ENCODE measurements at regions not wholly inside any gene's neighbourhood (a gene's known extent, or its start where the extent isn't known, plus 50 kb on each side); places are given as distances from the start of the nearest gene placed in this dataset.

DNA sequence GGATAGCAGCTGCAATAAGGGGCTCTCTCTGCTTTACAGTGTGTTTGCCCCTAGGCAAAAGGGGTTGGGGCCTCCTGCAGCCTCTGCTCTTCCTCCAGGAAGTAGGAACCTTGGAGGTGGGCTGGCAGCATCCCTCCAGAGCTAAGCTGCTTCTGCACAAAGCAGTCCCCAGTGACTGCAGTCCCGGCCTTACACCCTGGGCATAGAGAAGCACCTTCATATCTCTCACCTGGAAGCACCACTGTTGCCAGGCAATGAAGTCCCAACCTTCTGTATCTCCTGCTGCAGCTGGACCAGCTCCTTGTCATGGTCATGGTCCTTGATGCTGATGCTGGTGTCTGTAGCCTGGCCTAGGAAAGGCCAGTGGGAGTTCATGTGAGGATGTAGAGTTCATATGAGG lies 171.1 kb upstream of the TET2 start:
- H3K4me2 ChIP-seq (ENCODE audit: low read depth, low read length, poor library complexity, severe bottlenecking), result no peak overlapping the region

GRCh38 chr4:104976262-104976661 lies 170.4 kb upstream of the TET2 start:
- Histone ChIP-seq H3K27me3 (ENCODE audit: insufficient read depth, low read length, poor library complexity, severe bottlenecking) (no peaks in the 10 kb centered on the region), H3K4me3 (ENCODE audit: low read length, poor library complexity, severe bottlenecking) (no peak overlapping the region), H3K9ac (ENCODE audit: low read depth, low read length, poor library complexity, severe bottlenecking) (no peak overlapping the region), H3K9me2 (replicated peaks; ENCODE audit: low read depth, low read length) (no peaks in the 10 kb centered on the region), H3K4me1 (ENCODE audit: insufficient read depth, low read length, poor library complexity, severe bottlenecking) (no peaks in the 10 kb centered on the region), H4K20me1 (ENCODE audit: insufficient read depth, low read length, poor library complexity, severe bottlenecking) (no peaks in the 10 kb centered on the region), H3K79me2 (ENCODE audit: insufficient read depth, low read length) (no peaks in the 10 kb centered on the region), H2AFZ (ENCODE audit: low read length) (no peak overlapping the region), H3K4me2 (ENCODE audit: low read depth, low read length, poor library complexity, severe bottlenecking) (no peak overlapping the region), H3K9me3 (ENCODE audit: insufficient read depth, low read depth, low read length) (no peaks in the 10 kb centered on the region; the same call in 1 of the 2 replicates), H3K36me3 (ENCODE audit: insufficient read depth, low read length) (no peaks in the 10 kb centered on the region), H3F3A (ENCODE audit: low read depth) (no peaks in the 10 kb centered on the region)
- TF ChIP-seq, protein P1, sequence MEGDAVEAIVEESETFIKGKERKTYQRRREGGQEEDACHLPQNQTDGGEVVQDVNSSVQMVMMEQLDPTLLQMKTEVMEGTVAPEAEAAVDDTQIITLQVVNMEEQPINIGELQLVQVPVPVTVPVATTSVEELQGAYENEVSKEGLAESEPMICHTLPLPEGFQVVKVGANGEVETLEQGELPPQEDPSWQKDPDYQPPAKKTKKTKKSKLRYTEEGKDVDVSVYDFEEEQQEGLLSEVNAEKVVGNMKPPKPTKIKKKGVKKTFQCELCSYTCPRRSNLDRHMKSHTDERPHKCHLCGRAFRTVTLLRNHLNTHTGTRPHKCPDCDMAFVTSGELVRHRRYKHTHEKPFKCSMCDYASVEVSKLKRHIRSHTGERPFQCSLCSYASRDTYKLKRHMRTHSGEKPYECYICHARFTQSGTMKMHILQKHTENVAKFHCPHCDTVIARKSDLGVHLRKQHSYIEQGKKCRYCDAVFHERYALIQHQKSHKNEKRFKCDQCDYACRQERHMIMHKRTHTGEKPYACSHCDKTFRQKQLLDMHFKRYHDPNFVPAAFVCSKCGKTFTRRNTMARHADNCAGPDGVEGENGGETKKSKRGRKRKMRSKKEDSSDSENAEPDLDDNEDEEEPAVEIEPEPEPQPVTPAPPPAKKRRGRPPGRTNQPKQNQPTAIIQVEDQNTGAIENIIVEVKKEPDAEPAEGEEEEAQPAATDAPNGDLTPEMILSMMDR (conservative IDR thresholded peaks at IDR 0.05; ENCODE audit: low read length), result no peak
- TF ChIP-seq EZH2phosphoT487 (IDR thresholded peaks at IDR 0.05; ENCODE audit: borderline replicate concordance), result no peak

More for the DNA sequence above, 171.1 kb upstream of the TET2 start:
- Histone ChIP-seq H3K9ac (ENCODE audit: low read depth, low read length, poor library complexity, severe bottlenecking) (no peak overlapping the region), H2AFZ (ENCODE audit: low read length) (no peak overlapping the region), H3K4me3 (ENCODE audit: low read length, poor library complexity, severe bottlenecking) (no peak overlapping the region), H4K20me1 (ENCODE audit: insufficient read depth, low read length, poor library complexity, severe bottlenecking) (no peaks in the 10 kb centered on the region), H3F3A (ENCODE audit: low read depth) (no peaks in the 10 kb centered on the region), H3K9me3 (ENCODE audit: insufficient read depth, low read depth, low read length) (no peaks in the 10 kb centered on the region; the same call in 1 of the 2 replicates), H3K9me2 (replicated peaks; ENCODE audit: low read depth, low read length) (no peaks in the 10 kb centered on the region), H3K27me3 (ENCODE audit: insufficient read depth, low read length, poor library complexity, severe bottlenecking) (no peaks in the 10 kb centered on the region), H3K4me1 (ENCODE audit: insufficient read depth, low read length, poor library complexity, severe bottlenecking) (no peaks in the 10 kb centered on the region), H3K36me3 (ENCODE audit: insufficient read depth, low read length) (no peaks in the 10 kb centered on the region), H3K79me2 (ENCODE audit: insufficient read depth, low read length) (no peaks in the 10 kb centered on the region)
- TF ChIP-seq, protein P1 (conservative IDR thresholded peaks at IDR 0.05; ENCODE audit: low read length), result no peak
- TF ChIP-seq EZH2phosphoT487 (IDR thresholded peaks at IDR 0.05; ENCODE audit: borderline replicate concordance), result no peak

DNA sequence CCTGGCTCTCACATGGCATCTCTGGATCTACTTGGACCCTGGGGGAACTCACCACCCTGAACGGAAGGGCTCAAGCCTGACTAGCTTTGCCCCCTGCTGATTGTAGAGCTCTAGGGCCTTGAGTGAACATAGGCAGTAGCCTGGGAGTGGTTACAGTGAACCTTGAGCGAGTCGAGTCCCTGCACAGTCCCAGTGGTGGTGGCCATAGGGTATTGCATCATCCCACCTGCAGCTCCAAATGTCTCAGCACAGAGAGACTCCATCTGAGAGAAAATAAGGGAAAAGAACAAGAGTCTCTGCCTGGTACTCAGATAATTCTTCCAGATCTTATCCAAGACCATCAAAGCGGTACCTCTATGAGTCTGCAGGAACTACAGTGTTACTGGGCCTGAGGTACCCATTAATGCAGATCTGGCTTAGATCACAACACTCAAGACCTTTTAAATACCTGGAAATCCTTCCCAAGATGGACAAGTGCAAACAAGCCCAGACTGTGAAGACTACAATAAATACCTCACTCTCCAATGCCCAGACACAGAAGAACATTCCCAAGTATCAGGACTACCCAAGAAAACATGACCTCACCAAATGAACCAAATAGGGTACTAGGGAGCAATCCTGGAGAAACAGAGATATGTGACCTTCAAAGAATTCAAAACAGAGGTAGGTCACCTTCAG lies 167.5 kb upstream of the TET2 start:
- Histone ChIP-seq H3K79me2 (ENCODE audit: insufficient read depth, low read length) (no peaks in the 10 kb centered on the region), H4K20me1 (ENCODE audit: insufficient read depth, low read length, poor library complexity, severe bottlenecking) (no peaks in the 10 kb centered on the region), H3K27me3 (ENCODE audit: insufficient read depth, low read length, poor library complexity, severe bottlenecking) (no peaks in the 10 kb centered on the region), H3K4me1 (ENCODE audit: insufficient read depth, low read length, poor library complexity, severe bottlenecking) (no peaks in the 10 kb centered on the region), H3K36me3 (ENCODE audit: insufficient read depth, low read length) (no peaks in the 10 kb centered on the region), H3F3A (ENCODE audit: low read depth) (no peaks in the 10 kb centered on the region), H2AFZ (ENCODE audit: low read length) (no peak overlapping the region), H3K4me3 (ENCODE audit: low read length, poor library complexity, severe bottlenecking) (no peak overlapping the region), H3K9me2 (replicated peaks; ENCODE audit: low read depth, low read length) (no peaks in the 10 kb centered on the region), H3K9me3 (ENCODE audit: insufficient read depth, low read depth, low read length) (no peaks in the 10 kb centered on the region; the same call in 1 of the 2 replicates), H3K9ac (ENCODE audit: low read depth, low read length, poor library complexity, severe bottlenecking) (no peak overlapping the region), H3K4me2 (ENCODE audit: low read depth, low read length, poor library complexity, severe bottlenecking) (no peak overlapping the region)
- no peak for TF ChIP-seq EZH2phosphoT487 (IDR thresholded peaks at IDR 0.05; ENCODE audit: borderline replicate concordance)
- TF ChIP-seq, protein P1 (conservative IDR thresholded peaks at IDR 0.05; ENCODE audit: low read length), result no peak

Data from Loucy (cell line).